CD4-positive, alpha-beta T cell treated with Interleukin-10 for 1 hour (primary cell): ENCODE measurements at regions not wholly inside any gene's neighbourhood (a gene's known extent, or its start where the extent isn't known, plus 50 kb on each side); places are given as distances from the start of the nearest gene placed in this dataset.
"Not testable (repeated sequence)": the region's sequence is repeated elsewhere in the genome, so short reads cannot be mapped to it uniquely, and the experiment has no call there.

Experiments used
- DNase-seq: peaks from one replicate; pipeline ENCODE4 v3.0.0-alpha.2; 2020

- DNase-seq = no peak
These were observed 131.6 kb upstream of the KIF26B start for GRCh38 chr1:245023222-245023621.

GRCh38 chr1:245019910-245020486, 134.8 kb upstream of the KIF26B start:
- DNase-seq = no peak

- DNase-seq = no peak
These were observed 138.1 kb upstream of the KIF26B start for GRCh38 chr1:245016700-245017099.

GRCh38 chr1:245015031-245015430, 139.8 kb upstream of the KIF26B start:
- no peak for DNase-seq

- no peak for DNase-seq
These were observed 140.3 kb upstream of the KIF26B start for GRCh38 chr1:245014247-245015029.

GRCh38 chr1:245010018-245010614, 144.7 kb upstream of the KIF26B start:
- no peak for DNase-seq

GRCh38 chr1:245008761-245009160, 144.4 kb upstream of the HNRNPU start:
- no peak for DNase-seq

GRCh38 chr1:245007852-245008251, 143.5 kb upstream of the HNRNPU start:
- DNase-seq = no peak

- no peak for DNase-seq
These were observed 138.9 kb upstream of the HNRNPU start for GRCh38 chr1:245003246-245003645.

GRCh38 chr1:245001252-245001651, 136.9 kb upstream of the HNRNPU start:
- no peak for DNase-seq

- no peak for DNase-seq
These were observed 136.5 kb upstream of the HNRNPU start for GRCh38 chr1:245000872-245001188.

- not testable (repeated sequence) for DNase-seq
These were observed 135.3 kb upstream of the HNRNPU start for GRCh38 chr1:244999644-245000043.

GRCh38 chr1:244998717-244999346, 134.5 kb upstream of the HNRNPU start:
- DNase-seq = no peak

GRCh38 chr1:244995602-244996400, 131.5 kb upstream of the HNRNPU start:
- DNase-seq = no peak

GRCh38 chr1:244992833-244993232, 128.5 kb upstream of the HNRNPU start:
- no peak for DNase-seq

- DNase-seq = no peak
These were observed 125.5 kb upstream of the HNRNPU start for GRCh38 chr1:244989813-244990212.

- no peak for DNase-seq
These were observed 124.2 kb upstream of the HNRNPU start for GRCh38 chr1:244988521-244988920.

- DNase-seq = no peak
These were observed 116.3 kb upstream of the HNRNPU start for GRCh38 chr1:244980605-244981004.

- no peak for DNase-seq
These were observed 110.2 kb upstream of the HNRNPU start for GRCh38 chr1:244974550-244974949.

GRCh38 chr1:244974106-244974505, 109.8 kb upstream of the HNRNPU start:
- DNase-seq = no peak

- no peak for DNase-seq
These were observed 107.3 kb upstream of the HNRNPU start for GRCh38 chr1:244971552-244972216.

- peak; percentile 95 for DNase-seq
These were observed 106.6 kb upstream of the HNRNPU start for GRCh38 chr1:244970744-244971551.
